ENCODE measurements at regions not wholly inside any gene's neighbourhood (a gene's known extent, or its start where the extent isn't known, plus 50 kb on each side); places are given as distances from the start of the nearest gene placed in this dataset.
"Not testable (repeated sequence)": the region's sequence is repeated elsewhere in the genome, so short reads cannot be mapped to it uniquely, and the experiment has no call there.

GRCh38 chr6:76275746-76276145, 203.3 kb upstream of the IMPG1 start:
- no peak for DNase-seq (ENCODE audit: low spot score)

GRCh38 chr6:76264468-76264867, 192.0 kb upstream of the IMPG1 start:
- DNase-seq (ENCODE audit: low spot score): no peak

GRCh38 chr6:76262240-76262639, 189.8 kb upstream of the IMPG1 start:
- DNase-seq (ENCODE audit: low spot score): no peak

- DNase-seq (ENCODE audit: low spot score): no peak
Measured at GRCh38 chr6:76250666-76251065, 178.2 kb upstream of the IMPG1 start.

- DNase-seq (ENCODE audit: low spot score): no peak
Measured at GRCh38 chr6:76247527-76247926, 175.1 kb upstream of the IMPG1 start.

GRCh38 chr6:76240092-76240491, 167.6 kb upstream of the IMPG1 start:
- no peak for DNase-seq (ENCODE audit: low spot score)

- no peak for DNase-seq (ENCODE audit: low spot score)
Measured at GRCh38 chr6:76230711-76231110, 158.2 kb upstream of the IMPG1 start.

- no peak for DNase-seq (ENCODE audit: low spot score)
Measured at GRCh38 chr6:76222189-76222588, 149.7 kb upstream of the IMPG1 start.

GRCh38 chr6:76221525-76221924, 149.1 kb upstream of the IMPG1 start:
- DNase-seq (ENCODE audit: low spot score): no peak

- DNase-seq (ENCODE audit: low spot score): no peak
Measured at GRCh38 chr6:76220805-76221204, 148.3 kb upstream of the IMPG1 start.

GRCh38 chr6:76217606-76218005, 145.1 kb upstream of the IMPG1 start:
- DNase-seq (ENCODE audit: low spot score): no peak

GRCh38 chr6:76214546-76214945, 142.1 kb upstream of the IMPG1 start:
- DNase-seq (ENCODE audit: low spot score): no peak

- peak; percentile 9 for DNase-seq (ENCODE audit: low spot score)
Measured at GRCh38 chr6:76174722-76175121, 102.3 kb upstream of the IMPG1 start.

GRCh38 chr6:76166874-76167273, 94.4 kb upstream of the IMPG1 start:
- no peak for DNase-seq (ENCODE audit: low spot score)

- DNase-seq (ENCODE audit: low spot score): no peak
Measured at GRCh38 chr6:76166297-76166696, 93.8 kb upstream of the IMPG1 start.

- DNase-seq (ENCODE audit: low spot score): no peak
Measured at GRCh38 chr6:76165471-76166221, 93.2 kb upstream of the IMPG1 start.

- DNase-seq (ENCODE audit: low spot score): no peak
Measured at GRCh38 chr6:76162811-76163210, 90.3 kb upstream of the IMPG1 start.

GRCh38 chr6:76157800-76158199, 85.3 kb upstream of the IMPG1 start:
- not testable (repeated sequence) for DNase-seq (ENCODE audit: low spot score)

GRCh38 chr6:76135481-76135880, 63.0 kb upstream of the IMPG1 start:
- no peak for DNase-seq (ENCODE audit: low spot score)

- no peak for DNase-seq (ENCODE audit: low spot score)
Measured at GRCh38 chr6:76134651-76135050, 62.2 kb upstream of the IMPG1 start.

GRCh38 chr6:76124018-76124417, 51.6 kb upstream of the IMPG1 start:
- no peak for DNase-seq (ENCODE audit: low spot score)
